ENCODE measurements at regions not wholly inside any gene's neighbourhood (a gene's known extent, or its start where the extent isn't known, plus 50 kb on each side); places are given as distances from the start of the nearest gene placed in this dataset.
"Not testable (repeated sequence)": the region's sequence is repeated elsewhere in the genome, so short reads cannot be mapped to it uniquely, and the experiment has no call there.

GRCh38 chr9:115341426-115341825 lies 223.5 kb upstream of the TNC start:
- no peaks in the 10 kb centered on the region for H3K9me3 ChIP-seq (ENCODE audit: control insufficient read depth, insufficient read depth, low read depth, low read length)
- ATAC-seq (no peak), DNase-seq (ENCODE audit: low read depth, low spot score) (no peak)
- H3K36me3 ChIP-seq (ENCODE audit: control insufficient read depth, insufficient read depth, low read length) = no peaks in the 10 kb centered on the region
- H3K27me3 ChIP-seq (ENCODE audit: control insufficient read depth, insufficient read depth, low read length) = no peaks in the 10 kb centered on the region
- H3K27ac ChIP-seq (ENCODE audit: low read length) = no peak overlapping the region
- TF ChIP-seq REST (IDR thresholded peaks at IDR 0.05; ENCODE audit: insufficient read depth in 1 of 2, low read depth in 2 of 2, low read length in 1 of 2) = no peak
- no peak for TF ChIP-seq TCF7L2 (IDR thresholded peaks at IDR 0.05; ENCODE audit: low read depth, low read length)
- TF ChIP-seq SIN3A (IDR thresholded peaks at IDR 0.05; ENCODE audit: borderline replicate concordance, insufficient read depth, low read depth, low read length) = no peak
- no peak overlapping the region for H3K4me3 ChIP-seq (ENCODE audit: low read depth in 2 of 2, low read length in 2 of 2)
- BruUV-seq (replicated peaks) = no TSS peak
- intact Hi-C loops (cut with micrococcal nuclease; ENCODE audit: unreplicated experiment) (no loop called here), in situ Hi-C loops (cut with HindIII; ENCODE audit: low pct_unique_long_range_greater_than_20kb, low sequenced_read_pairs) (no loop called here)
- H3K4me1 ChIP-seq (ENCODE audit: control insufficient read depth, insufficient read depth, low read length) = no peaks in the 10 kb centered on the region
- POLR2A ChIA-PET = no interaction called here
- CTCF ChIA-PET = no interaction called here

GRCh38 chr9:115347776-115348175 lies 229.8 kb upstream of the TNC start:
- H3K27ac ChIP-seq (ENCODE audit: low read length); POLR2A ChIA-PET; intact Hi-C loops (cut with micrococcal nuclease; ENCODE audit: unreplicated experiment); DNase-seq (ENCODE audit: low read depth, low spot score); H3K4me1 ChIP-seq (ENCODE audit: control insufficient read depth, insufficient read depth, low read length); in situ Hi-C loops (cut with HindIII; ENCODE audit: low pct_unique_long_range_greater_than_20kb, low sequenced_read_pairs); H3K9me3 ChIP-seq (ENCODE audit: control insufficient read depth, insufficient read depth, low read depth, low read length); H3K27me3 ChIP-seq (ENCODE audit: control insufficient read depth, insufficient read depth, low read length); CTCF ChIA-PET; H3K36me3 ChIP-seq (ENCODE audit: control insufficient read depth, insufficient read depth, low read length); ATAC-seq; H3K4me3 ChIP-seq (ENCODE audit: low read depth in 2 of 2, low read length in 2 of 2); BruUV-seq (replicated peaks): not testable (repeated sequence)

- H3K36me3 ChIP-seq (ENCODE audit: control insufficient read depth, insufficient read depth, low read length); H3K4me3 ChIP-seq (ENCODE audit: low read depth in 2 of 2, low read length in 2 of 2); H3K27ac ChIP-seq (ENCODE audit: low read length); BruUV-seq (replicated peaks); H3K27me3 ChIP-seq (ENCODE audit: control insufficient read depth, insufficient read depth, low read length); H3K9me3 ChIP-seq (ENCODE audit: control insufficient read depth, insufficient read depth, low read depth, low read length); intact Hi-C loops (cut with micrococcal nuclease; ENCODE audit: unreplicated experiment); POLR2A ChIA-PET; in situ Hi-C loops (cut with HindIII; ENCODE audit: low pct_unique_long_range_greater_than_20kb, low sequenced_read_pairs); CTCF ChIA-PET; DNase-seq (ENCODE audit: low read depth, low spot score); H3K4me1 ChIP-seq (ENCODE audit: control insufficient read depth, insufficient read depth, low read length); ATAC-seq: not testable (repeated sequence)
Measured at GRCh38 chr9:115348936-115349335, 231.0 kb upstream of the TNC start.

DNA sequence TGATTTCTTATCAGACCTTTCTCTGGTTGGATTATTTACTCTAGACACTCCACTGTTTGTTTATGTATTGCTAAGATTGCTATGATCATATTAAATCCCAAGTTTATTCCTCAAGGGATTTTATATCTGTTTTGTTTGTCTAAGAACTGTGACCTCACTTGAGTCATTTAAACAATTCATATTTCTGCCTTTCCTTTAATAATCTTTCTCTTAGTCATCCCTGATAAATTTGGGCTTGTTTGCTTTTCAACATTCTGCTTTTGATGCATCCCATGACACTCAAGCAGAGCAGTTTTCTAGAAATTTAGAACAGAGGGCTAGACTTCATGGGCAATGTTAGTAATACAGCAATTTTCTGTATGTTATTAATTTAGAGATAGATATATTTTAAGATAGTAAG lies 231.6 kb upstream of the TNC start:
- Histone ChIP-seq H3K4me3 (ENCODE audit: low read depth in 2 of 2, low read length in 2 of 2) (no peak overlapping the region), H3K4me1 (ENCODE audit: control insufficient read depth, insufficient read depth, low read length) (no peaks in the 10 kb centered on the region), H3K27me3 (ENCODE audit: control insufficient read depth, insufficient read depth, low read length) (no peaks in the 10 kb centered on the region), H3K9me3 (ENCODE audit: control insufficient read depth, insufficient read depth, low read depth, low read length) (no peaks in the 10 kb centered on the region), H3K36me3 (ENCODE audit: control insufficient read depth, insufficient read depth, low read length) (no peaks in the 10 kb centered on the region), H3K27ac (ENCODE audit: low read length) (no peak overlapping the region)
- ChIA-PET CTCF (no interaction called here), POLR2A (no interaction called here)
- TF ChIP-seq TCF7L2 (IDR thresholded peaks at IDR 0.05; ENCODE audit: low read depth, low read length) (no peak), POLR2AphosphoS5 (IDR thresholded peaks at IDR 0.05; ENCODE audit: low read depth, low read length) (no peak), SIN3A (IDR thresholded peaks at IDR 0.05; ENCODE audit: borderline replicate concordance, insufficient read depth, low read depth, low read length) (no peak), REST (IDR thresholded peaks at IDR 0.05; ENCODE audit: insufficient read depth in 1 of 2, low read depth in 2 of 2, low read length in 1 of 2) (no peak), CTCF (IDR thresholded peaks at IDR 0.05) (no peak)
- intact Hi-C loops (cut with micrococcal nuclease; ENCODE audit: unreplicated experiment) (no loop called here), in situ Hi-C loops (cut with HindIII; ENCODE audit: low pct_unique_long_range_greater_than_20kb, low sequenced_read_pairs) (no loop called here)
- BruUV-seq (replicated peaks) = no TSS peak
- DNase-seq (ENCODE audit: low read depth, low spot score) = no peak
- ATAC-seq = no peak
